ENCODE measurements at regions not wholly inside any gene's neighbourhood (a gene's known extent, or its start where the extent isn't known, plus 50 kb on each side); places are given as distances from the start of the nearest gene placed in this dataset.

DNA sequence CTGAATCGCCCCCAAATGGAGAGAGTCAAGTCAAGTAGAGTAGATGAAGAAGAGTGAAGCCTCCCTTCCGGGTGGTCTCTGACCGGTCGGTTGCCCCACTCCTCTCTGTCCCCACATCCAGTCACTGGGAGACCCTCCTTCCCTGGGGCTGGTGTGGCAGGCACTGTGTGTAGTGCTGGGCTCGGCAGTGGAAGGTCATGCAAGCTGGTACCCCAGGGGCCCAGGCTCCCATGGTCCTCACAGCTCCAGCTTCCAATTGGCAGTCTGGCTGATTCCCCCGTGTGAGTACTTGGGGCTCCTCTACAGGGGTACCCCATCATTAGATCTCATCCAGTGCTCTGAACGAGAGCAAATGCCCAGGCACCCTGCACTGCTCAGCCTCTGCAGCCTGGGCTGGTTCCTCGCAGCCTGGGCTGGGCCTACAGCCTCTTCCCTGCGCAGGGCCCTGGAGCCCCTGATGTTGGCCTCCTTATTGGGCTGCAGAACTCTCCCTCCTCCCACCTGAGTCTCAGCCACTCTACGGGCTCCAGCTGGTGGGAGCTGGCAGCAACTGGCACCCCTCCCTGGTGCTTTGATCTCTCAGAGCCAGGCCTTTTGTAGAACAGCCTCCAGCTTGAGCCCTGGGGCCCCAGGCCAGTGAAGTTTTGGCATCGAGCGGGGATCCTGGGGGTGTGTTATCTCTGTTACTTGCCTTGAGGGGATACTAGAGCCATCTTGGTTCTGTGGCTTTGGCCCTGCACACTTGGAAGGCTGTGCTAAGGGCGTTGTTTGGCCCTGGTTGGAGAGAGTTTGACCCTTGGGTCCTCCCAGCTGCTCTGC is 187.8 kb upstream of the HDAC4 start:
- no peak for FAIRE-seq

DNA sequence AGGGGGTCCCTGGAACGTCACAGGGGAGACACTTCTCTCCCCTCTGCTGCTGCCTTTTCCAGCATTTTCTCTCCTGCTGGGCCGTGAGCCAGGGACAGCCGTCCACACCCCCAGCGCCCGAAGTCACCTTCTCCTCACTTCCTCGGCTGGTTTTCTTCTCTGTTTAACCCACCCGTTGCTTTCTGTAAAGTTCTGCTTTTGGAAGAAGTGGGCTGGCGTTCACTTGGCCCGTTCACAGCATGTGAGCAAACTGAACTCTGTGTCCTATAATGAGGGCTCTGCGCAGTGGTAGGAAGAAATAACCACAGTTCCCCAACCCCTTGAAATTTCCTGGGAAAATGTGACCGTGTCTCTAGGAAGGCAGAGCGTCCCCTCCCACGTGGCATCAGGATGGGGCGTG is 187.0 kb upstream of the HDAC4 start:
- Histone ChIP-seq H3K4me1 (ENCODE audit: control insufficient read depth, extremely low read depth, insufficient read depth, low read length) (no peaks in the 10 kb centered on the region), H3K36me3 (ENCODE audit: control insufficient read depth in 2 of 2, extremely low read depth in 1 of 2, insufficient read depth in 2 of 2, low read length in 2 of 2) (no peaks in the 10 kb centered on the region), H3K9me3 (ENCODE audit: control insufficient read depth, low read depth, low read length) (peaks cover 6% of the 10 kb centered on the region), H3K4me3 (ENCODE audit: control insufficient read depth in 2 of 3, extremely low read depth in 1 of 3, insufficient read depth in 2 of 3, low read depth in 1 of 3, low read length in 3 of 3) (no peak overlapping the region), H3K9ac (ENCODE audit: control insufficient read depth, extremely low read depth, insufficient read depth, low read length) (no peak overlapping the region), H3K27me3 (ENCODE audit: control insufficient read depth, extremely low read depth, insufficient read depth, low read length) (no peaks in the 10 kb centered on the region), H3K9me1 (ENCODE audit: control insufficient read depth, extremely low read depth, insufficient read depth, low read length) (no peaks in the 10 kb centered on the region), H4K20me1 (ENCODE audit: control insufficient read depth, extremely low read depth, insufficient read depth, low read length) (no peaks in the 10 kb centered on the region), H3K4me2 (ENCODE audit: control insufficient read depth, extremely low read depth, insufficient read depth, low read depth, low read length) (no peak overlapping the region), H2AFZ (ENCODE audit: control insufficient read depth, low read length) (no peak overlapping the region), H3K27ac (ENCODE audit: control insufficient read depth, insufficient read depth, low read length) (no peak overlapping the region), H3K79me2 (ENCODE audit: control insufficient read depth, insufficient read depth, low read length) (no peaks in the 10 kb centered on the region)
- TF ChIP-seq, protein P1, sequence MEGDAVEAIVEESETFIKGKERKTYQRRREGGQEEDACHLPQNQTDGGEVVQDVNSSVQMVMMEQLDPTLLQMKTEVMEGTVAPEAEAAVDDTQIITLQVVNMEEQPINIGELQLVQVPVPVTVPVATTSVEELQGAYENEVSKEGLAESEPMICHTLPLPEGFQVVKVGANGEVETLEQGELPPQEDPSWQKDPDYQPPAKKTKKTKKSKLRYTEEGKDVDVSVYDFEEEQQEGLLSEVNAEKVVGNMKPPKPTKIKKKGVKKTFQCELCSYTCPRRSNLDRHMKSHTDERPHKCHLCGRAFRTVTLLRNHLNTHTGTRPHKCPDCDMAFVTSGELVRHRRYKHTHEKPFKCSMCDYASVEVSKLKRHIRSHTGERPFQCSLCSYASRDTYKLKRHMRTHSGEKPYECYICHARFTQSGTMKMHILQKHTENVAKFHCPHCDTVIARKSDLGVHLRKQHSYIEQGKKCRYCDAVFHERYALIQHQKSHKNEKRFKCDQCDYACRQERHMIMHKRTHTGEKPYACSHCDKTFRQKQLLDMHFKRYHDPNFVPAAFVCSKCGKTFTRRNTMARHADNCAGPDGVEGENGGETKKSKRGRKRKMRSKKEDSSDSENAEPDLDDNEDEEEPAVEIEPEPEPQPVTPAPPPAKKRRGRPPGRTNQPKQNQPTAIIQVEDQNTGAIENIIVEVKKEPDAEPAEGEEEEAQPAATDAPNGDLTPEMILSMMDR (optimal IDR thresholded peaks at IDR 0.05 in 1 of 3, IDR thresholded peaks at IDR 0.05 in 1 of 3, conservative IDR thresholded peaks at IDR 0.05 in 1 of 3; ENCODE audit: extremely low read depth in 1 of 3, insufficient read depth in 2 of 3, low read length in 3 of 3): no peak
- TF ChIP-seq EZH2 (IDR thresholded peaks at IDR 0.05; ENCODE audit: low read length): no peak
- dilution Hi-C loops (cut with MboI; ENCODE audit: extremely low pct_ligation_motif_present, low sequenced_read_pairs): no loop called here
- no peak for DNase-seq (ENCODE audit: low read depth, low spot score)
- no peak for FAIRE-seq

More for the DNA sequence above, 187.8 kb upstream of the HDAC4 start:
- H3K9me3 ChIP-seq (ENCODE audit: control insufficient read depth, low read depth, low read length): peaks cover 8% of the 10 kb centered on the region
- no peaks in the 10 kb centered on the region for H3K27me3 ChIP-seq (ENCODE audit: control insufficient read depth, extremely low read depth, insufficient read depth, low read length)
- H2AFZ ChIP-seq (ENCODE audit: control insufficient read depth, low read length): no peak overlapping the region
- no peaks in the 10 kb centered on the region for H3K36me3 ChIP-seq (ENCODE audit: control insufficient read depth in 2 of 2, extremely low read depth in 1 of 2, insufficient read depth in 2 of 2, low read length in 2 of 2)
- H3K4me3 ChIP-seq (ENCODE audit: control insufficient read depth in 2 of 3, extremely low read depth in 1 of 3, insufficient read depth in 2 of 3, low read depth in 1 of 3, low read length in 3 of 3): no peak overlapping the region
- H3K9me1 ChIP-seq (ENCODE audit: control insufficient read depth, extremely low read depth, insufficient read depth, low read length): no peaks in the 10 kb centered on the region
- DNase-seq (ENCODE audit: low read depth, low spot score): no peak
- H3K27ac ChIP-seq (ENCODE audit: control insufficient read depth, insufficient read depth, low read length): no peak overlapping the region
- H3K9ac ChIP-seq (ENCODE audit: control insufficient read depth, extremely low read depth, insufficient read depth, low read length): no peak overlapping the region
- dilution Hi-C loops (cut with MboI; ENCODE audit: extremely low pct_ligation_motif_present, low sequenced_read_pairs): no loop called here
- no peaks in the 10 kb centered on the region for H3K79me2 ChIP-seq (ENCODE audit: control insufficient read depth, insufficient read depth, low read length)
- no peaks in the 10 kb centered on the region for H4K20me1 ChIP-seq (ENCODE audit: control insufficient read depth, extremely low read depth, insufficient read depth, low read length)
- no peaks in the 10 kb centered on the region for H3K4me1 ChIP-seq (ENCODE audit: control insufficient read depth, extremely low read depth, insufficient read depth, low read length)
- no peak overlapping the region for H3K4me2 ChIP-seq (ENCODE audit: control insufficient read depth, extremely low read depth, insufficient read depth, low read depth, low read length)
- no peak for TF ChIP-seq EZH2 (IDR thresholded peaks at IDR 0.05; ENCODE audit: low read length)
- TF ChIP-seq, protein P1 (optimal IDR thresholded peaks at IDR 0.05 in 1 of 3, IDR thresholded peaks at IDR 0.05 in 1 of 3, conservative IDR thresholded peaks at IDR 0.05 in 1 of 3; ENCODE audit: extremely low read depth in 1 of 3, insufficient read depth in 2 of 3, low read length in 3 of 3): no peak

All from keratinocyte (primary cell).